LNCaP clone FGC (cell line): ENCODE measurements at regions not wholly inside any gene's neighbourhood (a gene's known extent, or its start where the extent isn't known, plus 50 kb on each side); places are given as distances from the start of the nearest gene placed in this dataset.

Source experiments
- DNase-seq: peaks from one replicate; pipeline ENCODE4 v3.0.0-alpha.2; 2011; ENCODE audit warnings: low read depth
- H3K4me3 ChIP-seq: 2 replicates; pipeline ENCODE4 v1.5.1; 2011; ENCODE audit warnings: mild to moderate bottlenecking, low read depth, low read length, control low read depth
- TF ChIP-seq, protein P1 (sequence below): IDR thresholded peaks from 2 replicates; pipeline ENCODE4 v1.5.1; 2012; ENCODE audit warnings: mild to moderate bottlenecking; ENCODE audit not compliant: control insufficient read depth, insufficient read depth; ENCODE audit errors: extremely low read depth

DNA sequence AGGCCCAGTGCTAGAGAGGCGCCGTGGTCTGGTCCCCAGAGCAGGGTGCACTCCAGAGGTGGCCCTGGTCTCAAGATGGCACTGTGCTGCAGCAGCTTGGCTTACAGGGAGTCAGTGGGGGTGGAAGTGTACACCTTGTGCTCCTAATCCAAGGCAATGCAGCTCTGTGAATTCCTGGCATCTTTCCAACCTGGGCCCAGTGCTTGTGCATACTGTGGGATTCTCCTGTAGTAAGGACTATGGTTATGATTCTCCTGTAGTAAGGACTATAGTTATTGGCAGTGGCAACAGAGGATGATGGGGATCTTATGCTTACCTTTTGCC, 616.7 kb upstream of the REG3G start:
- TF ChIP-seq, protein P1, sequence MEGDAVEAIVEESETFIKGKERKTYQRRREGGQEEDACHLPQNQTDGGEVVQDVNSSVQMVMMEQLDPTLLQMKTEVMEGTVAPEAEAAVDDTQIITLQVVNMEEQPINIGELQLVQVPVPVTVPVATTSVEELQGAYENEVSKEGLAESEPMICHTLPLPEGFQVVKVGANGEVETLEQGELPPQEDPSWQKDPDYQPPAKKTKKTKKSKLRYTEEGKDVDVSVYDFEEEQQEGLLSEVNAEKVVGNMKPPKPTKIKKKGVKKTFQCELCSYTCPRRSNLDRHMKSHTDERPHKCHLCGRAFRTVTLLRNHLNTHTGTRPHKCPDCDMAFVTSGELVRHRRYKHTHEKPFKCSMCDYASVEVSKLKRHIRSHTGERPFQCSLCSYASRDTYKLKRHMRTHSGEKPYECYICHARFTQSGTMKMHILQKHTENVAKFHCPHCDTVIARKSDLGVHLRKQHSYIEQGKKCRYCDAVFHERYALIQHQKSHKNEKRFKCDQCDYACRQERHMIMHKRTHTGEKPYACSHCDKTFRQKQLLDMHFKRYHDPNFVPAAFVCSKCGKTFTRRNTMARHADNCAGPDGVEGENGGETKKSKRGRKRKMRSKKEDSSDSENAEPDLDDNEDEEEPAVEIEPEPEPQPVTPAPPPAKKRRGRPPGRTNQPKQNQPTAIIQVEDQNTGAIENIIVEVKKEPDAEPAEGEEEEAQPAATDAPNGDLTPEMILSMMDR: no peak
- no peak overlapping the region for H3K4me3 ChIP-seq
- no peak for DNase-seq

DNA sequence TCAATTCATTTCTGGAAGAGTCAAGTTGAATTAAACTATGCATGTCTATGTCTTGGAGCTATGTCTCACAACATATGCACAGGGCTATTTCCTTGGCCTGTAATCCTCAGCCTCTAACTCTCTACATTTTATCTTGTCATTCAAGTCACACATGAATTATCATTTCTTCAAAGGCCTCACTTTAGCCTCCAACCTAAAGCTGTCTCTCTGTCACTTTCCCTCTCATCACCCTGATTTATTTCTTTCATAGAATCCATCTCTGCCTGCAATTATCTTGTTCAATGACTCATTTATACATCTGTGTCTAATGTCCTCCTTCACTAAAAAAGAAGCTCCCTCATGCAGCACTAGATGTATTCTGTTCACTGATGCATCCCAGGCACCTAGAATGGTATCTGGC, 614.2 kb upstream of the REG3G start:
- no peak for DNase-seq
- TF ChIP-seq, protein P1: no peak
- no peak overlapping the region for H3K4me3 ChIP-seq

DNA sequence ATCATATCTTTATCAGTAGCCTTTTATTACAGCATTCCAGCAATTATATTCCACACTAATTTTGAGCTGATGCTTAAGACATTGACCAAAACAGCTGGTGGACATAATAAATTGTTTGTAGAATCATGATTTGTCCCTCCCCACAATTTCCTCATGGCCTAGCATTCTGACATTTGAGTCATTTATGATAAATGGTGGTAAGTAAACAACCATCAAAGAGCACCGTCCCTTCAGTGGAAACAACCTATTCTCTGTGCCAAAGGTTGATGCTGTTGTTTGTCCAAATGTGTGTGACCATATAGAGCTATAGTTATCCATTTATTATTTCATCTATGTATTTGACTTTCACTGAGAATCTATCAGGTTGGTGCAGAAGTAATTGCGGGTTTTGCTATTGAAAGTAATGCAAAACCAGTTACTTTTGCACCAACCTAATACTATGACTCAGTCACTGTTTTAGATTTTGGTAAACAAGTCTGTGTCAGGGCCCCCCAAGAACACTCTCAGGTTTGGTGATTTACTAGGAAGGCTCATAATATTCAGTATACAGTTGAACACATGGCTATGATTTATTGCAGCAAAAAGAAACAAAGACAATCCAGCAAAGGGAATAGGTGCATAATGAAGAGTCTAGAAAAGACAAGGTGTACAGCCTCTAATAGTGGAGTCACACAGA, 608.7 kb upstream of the REG3G start:
- no peak for DNase-seq
- TF ChIP-seq, protein P1: no peak
- H3K4me3 ChIP-seq: no peak overlapping the region

DNA sequence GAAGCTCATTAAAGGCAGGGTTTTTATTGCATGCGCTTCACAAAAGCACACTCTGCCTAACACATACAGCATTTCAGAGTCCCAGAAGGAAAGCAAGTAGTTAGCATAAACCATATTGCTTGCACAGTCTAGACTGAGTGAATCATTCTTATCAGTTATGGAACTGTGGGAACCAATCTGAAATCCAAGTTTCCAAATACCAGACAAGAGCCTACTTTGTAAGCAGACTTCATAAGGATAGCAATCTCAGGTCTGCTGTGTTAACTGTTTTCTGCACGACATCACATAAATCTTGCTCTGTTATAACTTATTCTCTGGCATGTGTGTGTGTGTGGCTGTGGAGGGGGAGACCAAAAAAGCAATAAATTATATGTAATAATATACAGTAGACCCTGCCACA, 608.1 kb upstream of the REG3G start:
- no peak for DNase-seq
- H3K4me3 ChIP-seq: no peak overlapping the region
- TF ChIP-seq, protein P1: no peak

DNA sequence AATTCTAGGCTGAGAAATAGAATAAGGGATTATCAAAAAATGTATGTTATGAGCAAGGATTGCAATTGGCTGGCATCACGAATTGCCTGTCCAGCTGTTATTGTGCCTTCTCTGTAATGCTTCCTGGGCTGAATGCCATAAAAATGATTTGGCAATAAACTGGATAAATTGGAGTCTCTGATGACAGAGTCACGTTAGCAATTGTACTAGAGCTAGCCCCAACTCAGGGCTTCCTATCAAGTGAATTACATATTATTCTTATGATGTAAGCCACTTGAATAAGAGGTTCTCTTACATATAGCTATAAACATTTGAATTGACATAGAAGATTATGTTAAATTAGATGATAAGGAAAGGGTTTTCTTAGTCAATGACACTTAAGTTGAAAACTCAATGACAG, 607.5 kb upstream of the REG3G start:
- TF ChIP-seq, protein P1: no peak
- peak; percentile 22 for DNase-seq
- no peak overlapping the region for H3K4me3 ChIP-seq

DNA sequence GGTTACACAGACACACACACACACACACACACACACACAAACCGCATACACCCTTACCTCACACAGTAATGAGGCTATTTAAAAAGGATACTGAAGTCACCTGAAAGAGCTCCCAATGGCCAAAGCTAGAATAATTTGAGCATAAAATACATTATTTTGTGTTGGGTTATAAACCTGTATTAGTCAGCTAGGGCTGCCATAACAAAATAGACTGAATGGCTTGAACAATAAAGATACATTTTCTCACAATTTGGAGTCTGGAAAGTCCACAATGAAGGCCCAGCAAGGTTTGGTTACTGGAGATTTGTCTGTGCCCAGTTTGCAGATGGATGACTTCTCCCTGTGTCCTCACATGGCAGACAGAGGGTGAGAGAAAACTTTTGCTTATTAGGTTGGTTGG, 605.4 kb upstream of the REG3G start:
- no peak for DNase-seq
- TF ChIP-seq, protein P1: no peak
- no peak overlapping the region for H3K4me3 ChIP-seq

DNA sequence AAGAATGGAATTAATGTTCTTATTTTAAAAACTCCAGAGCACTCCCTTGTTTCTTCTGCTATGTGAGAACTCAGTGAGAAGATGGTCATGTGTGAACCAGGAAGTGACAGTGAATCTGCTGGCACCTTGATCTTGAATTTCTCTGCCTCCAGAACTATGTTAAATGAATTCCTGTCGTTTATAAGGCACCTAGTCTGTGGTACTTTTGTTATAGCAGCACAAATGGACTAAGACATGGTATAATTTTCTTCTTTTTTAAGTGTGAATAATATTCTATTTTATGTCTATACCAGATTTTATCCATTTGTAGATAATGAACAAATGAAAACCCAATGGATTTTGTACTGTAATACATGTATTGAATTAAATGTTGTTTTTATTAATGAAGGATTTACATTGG, 601.9 kb upstream of the REG3G start:
- TF ChIP-seq, protein P1: no peak
- no peak overlapping the region for H3K4me3 ChIP-seq
- no peak for DNase-seq
